ENCODE measurements at regions not wholly inside any gene's neighbourhood (a gene's known extent, or its start where the extent isn't known, plus 50 kb on each side); places are given as distances from the start of the nearest gene placed in this dataset.
"Not testable (repeated sequence)": the region's sequence is repeated elsewhere in the genome, so short reads cannot be mapped to it uniquely, and the experiment has no call there.

GRCh38 chr3:140871022-140871421 lies 70.6 kb upstream of the SLC25A36 start:
- Histone ChIP-seq H3K4me1 (ENCODE audit: control insufficient read depth, low read length) (no peaks in the 10 kb centered on the region), H3K36me3 (ENCODE audit: control insufficient read depth, low read length) (no peaks in the 10 kb centered on the region), H3K27me3 (ENCODE audit: control insufficient read depth, low read length) (no peaks in the 10 kb centered on the region), H3K27ac (ENCODE audit: low read depth, low read length) (no peak overlapping the region), H3K4me3 (ENCODE audit: low read length) (no peak overlapping the region), H3K9me2 (replicated peaks; ENCODE audit: control insufficient read depth, low read length) (no peaks in the 10 kb centered on the region), H3K79me2 (ENCODE audit: control insufficient read depth, low read length) (no peaks in the 10 kb centered on the region), H3K9me3 (ENCODE audit: control insufficient read depth, insufficient read depth, low read length) (no peaks in the 10 kb centered on the region), H4K20me1 (ENCODE audit: control insufficient read depth, insufficient read depth, low read depth, low read length) (no peaks in the 10 kb centered on the region), H3K4me2 (ENCODE audit: low read length) (no peak overlapping the region), H3F3A (ENCODE audit: control insufficient read depth, insufficient read depth) (no peaks in the 10 kb centered on the region)
- TF ChIP-seq EZH2phosphoT487 (IDR thresholded peaks at IDR 0.05; ENCODE audit: borderline replicate concordance, low read length) (no peak), CTCF (IDR thresholded peaks at IDR 0.05; ENCODE audit: low read depth, low read length, poor library complexity, severe bottlenecking) (no peak)

- H3K36me3 ChIP-seq (ENCODE audit: control insufficient read depth, low read length); H3F3A ChIP-seq (ENCODE audit: control insufficient read depth, insufficient read depth); H3K27me3 ChIP-seq (ENCODE audit: control insufficient read depth, low read length); H3K9me2 ChIP-seq (replicated peaks; ENCODE audit: control insufficient read depth, low read length); H3K27ac ChIP-seq (ENCODE audit: low read depth, low read length); H3K9me3 ChIP-seq (ENCODE audit: control insufficient read depth, insufficient read depth, low read length); H3K4me1 ChIP-seq (ENCODE audit: control insufficient read depth, low read length); H3K79me2 ChIP-seq (ENCODE audit: control insufficient read depth, low read length); H3K4me2 ChIP-seq (ENCODE audit: low read length); H3K4me3 ChIP-seq (ENCODE audit: low read length); H4K20me1 ChIP-seq (ENCODE audit: control insufficient read depth, insufficient read depth, low read depth, low read length): not testable (repeated sequence)
Measured at GRCh38 chr3:140872165-140872564, 69.5 kb upstream of the SLC25A36 start.

GRCh38 chr3:140883428-140884040 lies 58.1 kb upstream of the SLC25A36 start:
- H3K36me3 ChIP-seq (ENCODE audit: control insufficient read depth, low read length), result no peaks in the 10 kb centered on the region
- H3K4me1 ChIP-seq (ENCODE audit: control insufficient read depth, low read length), result no peaks in the 10 kb centered on the region
- H3K9me2 ChIP-seq (replicated peaks; ENCODE audit: control insufficient read depth, low read length), result no peaks in the 10 kb centered on the region
- no peaks in the 10 kb centered on the region; the same call in 1 of the 2 replicates for H3K9me3 ChIP-seq (ENCODE audit: control insufficient read depth, insufficient read depth, low read length)
- TF ChIP-seq EZH2phosphoT487 (IDR thresholded peaks at IDR 0.05; ENCODE audit: borderline replicate concordance, low read length), result no peak
- no peaks in the 10 kb centered on the region for H3F3A ChIP-seq (ENCODE audit: control insufficient read depth, insufficient read depth)
- no peaks in the 10 kb centered on the region for H3K27me3 ChIP-seq (ENCODE audit: control insufficient read depth, low read length)
- no peak overlapping the region for H3K4me3 ChIP-seq (ENCODE audit: low read length)
- H3K27ac ChIP-seq (ENCODE audit: low read depth, low read length), result no peak overlapping the region
- no peaks in the 10 kb centered on the region for H4K20me1 ChIP-seq (ENCODE audit: control insufficient read depth, insufficient read depth, low read depth, low read length)
- H3K79me2 ChIP-seq (ENCODE audit: control insufficient read depth, low read length), result no peaks in the 10 kb centered on the region
- no peak overlapping the region for H3K4me2 ChIP-seq (ENCODE audit: low read length)

GRCh38 chr3:140885697-140886096 lies 55.9 kb upstream of the SLC25A36 start:
- H3K4me1 ChIP-seq (ENCODE audit: control insufficient read depth, low read length); H3K4me2 ChIP-seq (ENCODE audit: low read length); H3F3A ChIP-seq (ENCODE audit: control insufficient read depth, insufficient read depth); H4K20me1 ChIP-seq (ENCODE audit: control insufficient read depth, insufficient read depth, low read depth, low read length); H3K27me3 ChIP-seq (ENCODE audit: control insufficient read depth, low read length); H3K79me2 ChIP-seq (ENCODE audit: control insufficient read depth, low read length); H3K36me3 ChIP-seq (ENCODE audit: control insufficient read depth, low read length); H3K9me2 ChIP-seq (replicated peaks; ENCODE audit: control insufficient read depth, low read length); H3K27ac ChIP-seq (ENCODE audit: low read depth, low read length); H3K4me3 ChIP-seq (ENCODE audit: low read length); H3K9me3 ChIP-seq (ENCODE audit: control insufficient read depth, insufficient read depth, low read length): not testable (repeated sequence)

Measured in DOHH2 (cell line).